NCI-H345 treated with DMSO at 0.1 percent for 48 hours (cell line): ENCODE measurements at regions not wholly inside any gene's neighbourhood (a gene's known extent, or its start where the extent isn't known, plus 50 kb on each side); places are given as distances from the start of the nearest gene placed in this dataset.

ENCODE experiments used
- DNase-seq: peaks from one replicate; lab custom pipeline; 2025; ENCODE audit not compliant: unreplicated experiment; lab: John Stamatoyannopoulos, UW

DNA sequence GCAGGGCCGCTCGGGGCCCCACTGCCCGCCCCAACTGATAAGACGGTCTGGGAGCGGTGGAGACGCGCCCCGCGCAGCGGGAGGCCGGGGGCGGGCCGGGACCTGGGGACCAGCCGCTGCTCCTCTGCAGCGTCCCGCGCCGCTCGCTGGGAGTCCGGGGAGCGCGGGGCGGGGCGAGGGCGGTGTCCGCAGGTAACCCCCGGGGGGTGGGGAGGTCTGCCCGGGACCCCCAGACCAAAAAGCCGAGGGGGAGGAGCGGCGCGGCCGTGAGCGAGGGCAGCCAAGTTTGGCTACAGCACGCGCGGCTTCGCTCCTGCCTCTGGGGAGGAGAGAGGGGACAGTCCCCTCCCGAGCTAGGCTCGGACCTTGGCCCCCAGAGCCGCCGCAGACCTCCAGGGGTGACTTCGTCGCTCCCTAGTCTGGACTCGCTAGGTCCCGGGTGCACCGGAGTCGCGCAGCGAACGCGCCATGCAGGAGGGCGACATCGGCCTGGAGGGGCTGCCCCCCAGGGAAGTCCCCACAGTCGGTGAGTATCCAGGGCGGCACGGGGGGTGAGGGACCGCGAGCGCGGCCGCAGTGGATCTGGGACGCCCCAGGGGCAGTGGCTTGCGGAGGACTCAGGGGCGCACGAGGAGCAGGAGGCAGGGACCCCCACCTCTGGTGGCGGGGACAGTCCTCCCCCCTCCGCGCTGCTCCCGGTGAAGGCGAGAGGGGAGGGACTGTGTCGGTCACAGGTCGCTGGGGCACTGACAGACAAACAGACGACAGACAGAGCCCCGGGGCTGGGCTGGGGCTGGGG is 92.3 kb upstream of the ANO1 start:
- no peak for DNase-seq

DNA sequence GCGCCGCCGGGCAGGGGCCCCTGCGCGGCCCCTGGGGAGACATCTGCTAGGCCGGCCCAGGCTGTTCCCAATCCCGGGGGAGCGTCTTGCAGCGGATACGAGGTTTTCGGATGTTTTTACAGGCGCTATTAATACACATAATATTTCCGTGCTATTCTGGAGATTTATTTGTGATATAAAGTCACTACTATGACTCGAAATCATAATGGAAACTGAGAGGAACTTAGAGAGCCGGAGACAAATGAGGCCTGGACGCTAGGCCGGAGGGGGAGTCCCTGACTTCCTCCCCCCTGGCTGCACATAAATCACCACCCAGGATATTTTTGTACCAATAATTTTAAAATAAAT is 91.7 kb upstream of the ANO1 start:
- DNase-seq, result no peak

DNA sequence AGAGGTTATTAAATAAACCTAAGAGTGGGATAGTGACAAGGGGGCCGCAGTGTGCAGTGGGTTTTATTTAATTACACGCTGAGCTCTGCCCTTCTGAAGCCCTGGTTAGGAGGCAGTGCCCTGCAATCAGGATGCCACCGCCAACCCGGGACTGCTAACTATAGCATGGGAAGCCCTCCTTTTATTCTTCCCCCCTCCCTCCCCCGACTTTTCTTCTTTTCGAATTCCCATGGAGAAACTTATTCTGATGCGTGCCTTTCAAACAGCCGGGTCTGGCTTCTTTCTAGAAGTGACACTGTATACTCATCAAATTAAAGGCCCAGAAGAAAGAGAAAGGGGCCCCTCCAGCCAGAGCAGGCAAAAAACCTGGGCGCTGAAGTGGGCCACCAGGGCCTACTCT is 91.3 kb upstream of the ANO1 start:
- no peak for DNase-seq

DNA sequence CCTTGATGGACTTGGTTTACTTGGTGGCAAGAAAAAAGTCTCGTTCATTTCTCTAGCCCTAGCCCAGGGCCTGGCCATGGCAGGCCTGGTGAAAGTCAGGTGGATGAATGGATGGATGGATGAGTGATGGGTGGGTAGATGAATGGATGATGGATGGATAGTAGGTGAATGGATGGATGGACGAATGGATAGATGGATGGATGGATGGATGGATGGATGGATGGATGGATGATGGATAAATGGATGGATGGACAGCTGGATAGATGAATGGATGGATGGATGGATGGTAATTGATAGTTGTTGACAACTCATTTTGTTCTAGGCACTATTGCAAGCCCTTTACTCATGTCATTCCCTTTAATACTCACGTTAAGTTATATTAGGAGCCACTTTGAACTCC is 86.1 kb upstream of the ANO1 start:
- no peak for DNase-seq

DNA sequence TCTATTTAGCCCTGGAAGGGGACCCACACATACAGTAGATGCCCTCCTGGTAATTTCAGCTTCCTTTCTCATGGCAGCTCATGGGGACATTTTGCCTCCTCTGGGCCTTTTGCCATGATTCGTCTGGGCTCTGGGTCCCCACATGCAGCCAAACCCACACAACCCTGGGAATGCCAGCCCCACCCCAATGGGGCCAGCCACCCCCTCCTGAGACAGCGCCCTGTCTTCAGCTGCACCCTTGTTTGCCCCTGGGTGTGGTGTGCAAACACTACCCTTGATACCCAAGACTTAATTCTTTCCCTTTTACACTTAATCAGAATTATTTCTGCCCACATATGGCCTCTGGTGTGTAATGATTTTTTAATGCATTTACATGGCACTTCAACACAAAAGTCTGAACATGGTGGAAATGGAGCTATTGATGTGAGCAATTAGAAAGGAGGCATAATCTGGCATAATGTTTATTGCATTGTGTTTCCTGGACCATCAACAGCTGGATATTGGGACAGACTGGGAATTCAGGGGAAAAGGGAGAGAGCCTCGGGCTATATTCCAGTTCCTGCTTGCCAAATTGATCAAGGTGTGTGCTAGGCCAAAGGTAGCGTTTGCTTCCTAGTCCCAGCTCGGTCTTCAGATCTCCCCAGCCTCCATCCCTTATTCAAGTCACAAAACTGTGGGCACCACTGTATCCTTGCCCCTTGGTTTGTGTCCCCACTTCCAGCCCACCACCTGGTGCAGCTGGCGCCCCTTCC is 85.0 kb upstream of the ANO1 start:
- DNase-seq, result no peak

DNA sequence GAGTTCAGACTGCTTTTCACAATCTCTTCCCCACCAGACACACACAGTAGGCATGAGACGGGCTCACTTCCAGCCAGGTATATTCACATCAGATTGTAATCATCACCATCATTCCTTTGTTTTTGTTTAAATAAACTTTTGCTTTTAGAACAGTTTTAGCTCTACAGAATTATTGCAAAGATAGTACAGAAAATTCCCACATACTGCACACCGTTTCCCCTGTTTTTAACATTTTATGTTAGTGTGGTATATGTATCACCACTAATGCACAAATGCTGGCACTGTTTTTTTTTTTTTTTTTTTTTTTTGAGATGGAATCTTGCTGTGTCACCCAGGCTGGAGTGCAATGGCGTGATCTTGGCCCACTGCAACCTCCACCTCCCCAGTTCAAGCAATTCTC is 83.3 kb upstream of the ANO1 start:
- DNase-seq, result no peak

DNA sequence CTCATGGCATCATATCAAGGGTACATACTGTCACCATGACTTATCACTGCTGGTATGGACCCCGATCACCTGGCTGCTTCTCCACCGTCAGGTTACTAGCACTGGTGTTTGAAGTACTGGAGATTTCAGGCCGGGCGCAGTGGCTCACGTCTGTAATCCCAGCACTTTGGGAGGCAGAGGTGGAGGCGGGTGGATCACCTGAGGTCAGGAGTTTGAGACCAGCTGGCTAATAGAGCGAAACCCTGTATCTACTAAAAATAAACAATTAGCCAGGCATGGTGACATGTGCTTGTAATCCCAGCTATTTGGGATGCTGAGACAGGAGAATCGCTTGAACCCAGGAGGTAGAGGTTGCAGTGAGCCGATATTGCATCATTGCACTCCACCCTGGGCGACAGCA is 82.4 kb upstream of the ANO1 start:
- DNase-seq, result no peak

DNA sequence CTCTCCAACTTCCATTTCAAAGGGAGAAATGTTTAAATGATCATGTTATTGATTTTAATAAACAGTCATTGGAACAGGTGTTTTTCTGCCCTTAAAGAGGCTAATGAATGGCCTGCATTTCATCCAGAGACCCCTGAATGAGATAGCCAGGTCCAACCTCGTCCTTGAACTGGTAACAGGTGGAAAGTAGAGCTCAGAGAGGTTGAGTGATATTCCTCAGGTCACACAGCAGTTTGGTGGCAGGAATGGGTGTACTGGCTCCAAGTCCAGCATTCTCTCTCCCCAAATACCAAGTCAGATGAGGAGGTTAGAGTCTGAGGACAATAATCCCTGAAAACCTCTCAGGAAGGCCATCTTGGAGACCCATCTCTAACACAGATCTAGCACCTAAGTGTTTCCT is 81.7 kb upstream of the ANO1 start:
- no peak for DNase-seq

DNA sequence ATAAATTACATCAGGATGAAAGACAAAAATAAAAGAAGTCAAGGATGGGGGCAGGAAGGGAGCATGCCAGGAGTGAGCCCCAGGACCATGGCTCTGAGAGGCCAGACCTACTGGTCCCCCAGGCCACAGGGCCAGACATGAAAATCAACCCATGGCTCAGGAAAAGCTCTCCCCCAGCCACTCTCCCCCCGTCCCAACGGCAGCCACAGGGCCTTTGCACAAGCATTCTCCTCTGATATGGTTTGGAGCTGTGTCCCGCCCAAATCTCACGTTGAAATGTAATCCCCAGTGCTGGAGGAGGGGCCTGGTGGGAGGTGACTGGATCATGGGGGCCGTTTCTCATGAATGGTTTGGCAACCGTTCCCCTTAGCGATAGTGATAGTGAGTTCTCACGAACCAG is 80.8 kb upstream of the ANO1 start:
- no peak for DNase-seq

DNA sequence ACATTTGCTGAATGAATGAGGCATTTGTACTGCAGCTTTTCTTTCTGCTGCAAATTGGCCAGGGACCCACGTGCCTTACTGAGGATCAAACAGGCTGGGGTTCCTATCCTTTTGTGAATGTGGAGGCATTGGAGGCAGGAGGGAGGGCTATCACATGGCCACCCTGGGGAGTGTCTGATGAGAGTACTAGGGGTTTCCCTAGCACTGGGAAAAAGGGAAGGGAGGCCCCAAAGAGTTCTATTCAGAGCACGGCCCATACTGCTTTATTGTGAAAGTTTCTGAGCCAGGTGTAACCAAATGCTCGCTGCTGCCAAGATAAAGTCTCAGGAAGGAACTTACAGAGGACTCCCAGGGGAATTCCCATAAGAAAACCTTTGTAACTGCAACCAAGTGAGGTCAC is 78.4 kb upstream of the ANO1 start:
- DNase-seq, result no peak

DNA sequence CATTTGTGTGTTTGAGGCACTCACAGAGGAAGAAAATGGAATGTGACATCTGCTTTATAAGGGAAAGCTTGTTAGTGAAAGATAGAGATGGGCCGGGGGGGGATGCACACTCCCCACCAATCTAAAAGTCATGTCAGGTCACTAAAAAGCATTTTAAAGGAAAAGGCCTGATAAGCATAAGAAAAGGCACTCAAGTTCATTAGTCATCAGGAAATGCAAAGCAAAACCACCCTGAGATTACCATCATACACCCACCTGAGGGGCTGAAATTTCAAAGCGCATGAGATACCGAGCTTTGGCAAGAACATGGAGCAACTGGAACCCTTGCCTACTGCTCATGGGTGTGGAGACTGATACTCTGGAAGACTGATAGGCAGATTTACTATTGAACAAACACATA is 77.9 kb upstream of the ANO1 start:
- DNase-seq, result no peak

DNA sequence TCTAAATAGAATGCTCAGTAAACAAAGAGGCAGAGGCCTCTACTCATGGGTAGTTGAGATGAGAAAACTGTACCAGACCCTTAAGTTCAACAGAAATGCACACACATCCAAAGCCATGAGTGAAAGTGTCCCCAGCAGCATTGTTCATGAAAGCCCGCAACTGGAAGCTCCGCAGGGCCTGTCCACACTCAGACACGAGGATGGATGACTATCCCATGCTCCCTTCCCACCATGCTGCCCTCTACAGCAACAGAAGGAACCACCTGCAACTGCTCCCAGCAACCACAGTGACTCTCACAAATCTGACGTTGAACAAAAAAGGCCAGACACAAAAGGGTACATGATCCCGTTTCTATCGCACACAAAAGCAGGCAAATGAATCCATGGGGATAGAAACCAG is 76.9 kb upstream of the ANO1 start:
- peak; percentile 40 for DNase-seq

DNA sequence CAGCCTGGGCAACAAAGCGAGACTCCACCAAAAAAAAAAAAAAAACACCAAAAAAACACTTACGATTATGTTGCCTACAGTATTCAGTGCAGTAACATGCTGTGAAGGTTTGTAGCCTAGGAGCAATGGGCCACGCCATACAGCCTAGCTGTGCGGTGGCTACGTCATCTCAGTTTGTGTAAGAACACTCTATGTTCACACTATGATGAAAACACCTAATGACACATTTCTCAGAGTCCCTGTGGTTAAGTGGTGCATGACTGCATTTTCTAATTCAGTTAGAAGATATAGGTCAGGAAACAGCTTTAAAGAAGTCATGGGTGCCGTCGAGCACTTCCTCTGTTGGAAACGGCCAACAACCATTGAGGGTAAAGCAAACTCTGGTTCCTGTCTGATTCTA is 75.7 kb upstream of the ANO1 start:
- no peak for DNase-seq

DNA sequence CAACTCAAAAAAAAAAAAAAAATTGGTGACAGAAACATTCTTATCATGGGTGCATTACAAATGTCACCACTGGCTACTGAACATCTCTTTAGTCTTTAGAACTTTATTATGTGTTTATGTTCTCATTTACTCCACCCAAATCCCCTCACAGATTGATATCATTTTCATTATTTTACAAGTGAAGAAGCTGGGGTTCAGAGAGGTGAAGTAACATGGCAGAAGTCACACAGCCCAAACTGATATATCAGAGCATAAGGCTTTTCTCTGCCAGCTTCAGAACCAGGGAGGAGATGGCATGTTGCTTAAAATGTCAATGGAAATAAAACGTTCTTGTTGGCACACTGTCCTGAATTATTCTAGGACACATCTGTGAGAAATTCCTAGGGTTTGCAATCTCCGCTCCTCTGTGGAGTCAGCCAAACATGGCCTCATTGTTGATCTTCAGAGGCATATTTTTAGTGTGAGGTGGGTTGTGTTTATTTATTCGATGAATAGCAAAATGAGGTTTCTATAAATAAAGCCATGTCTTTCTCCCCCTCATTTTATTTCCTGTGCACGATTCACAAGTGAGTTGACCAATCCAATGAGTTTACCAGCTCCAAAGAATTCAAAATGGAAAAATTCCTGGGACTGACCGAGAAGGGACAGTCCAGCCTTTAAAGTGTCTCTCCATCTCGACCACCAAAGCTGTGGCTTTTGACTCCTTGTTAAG is 72.9 kb upstream of the ANO1 start:
- DNase-seq, result no peak

DNA sequence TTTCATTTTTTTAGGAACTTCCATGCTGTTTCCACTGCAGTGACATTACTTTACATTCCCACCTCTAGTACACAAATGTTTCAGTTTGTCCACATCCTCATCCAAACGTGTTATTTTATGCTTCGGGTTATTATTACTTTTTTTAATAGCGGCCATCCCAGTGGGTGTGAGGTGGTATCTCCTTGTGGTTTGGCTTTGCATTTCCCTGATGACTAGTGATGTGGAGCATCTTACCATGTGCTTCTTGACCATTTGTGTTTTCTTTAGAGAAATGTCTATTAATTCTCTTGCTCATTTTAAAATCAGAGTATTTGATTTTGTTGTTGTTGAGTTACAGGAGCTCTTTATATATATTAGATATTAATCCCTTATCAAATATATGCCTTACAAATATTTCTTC is 70.3 kb upstream of the ANO1 start:
- no peak for DNase-seq

DNA sequence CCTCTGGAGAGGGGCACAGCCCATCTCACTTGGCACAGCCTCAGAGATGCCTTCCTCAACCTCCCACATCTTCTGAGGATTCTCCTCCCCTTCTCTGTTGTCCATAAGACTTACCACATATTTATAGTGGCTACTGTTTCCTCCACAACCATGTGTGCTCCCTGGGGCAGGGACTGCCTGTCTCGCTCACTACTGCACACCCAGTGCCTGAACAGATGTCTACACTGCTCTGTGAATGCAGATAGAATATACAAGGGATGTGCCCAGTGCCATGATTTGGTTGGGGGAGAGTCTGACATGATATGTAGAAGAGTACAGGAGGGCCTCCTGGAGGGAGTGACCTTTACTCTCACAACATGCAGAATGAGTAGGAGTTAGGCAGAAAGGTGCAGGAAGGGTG is 67.3 kb upstream of the ANO1 start:
- DNase-seq, result no peak

DNA sequence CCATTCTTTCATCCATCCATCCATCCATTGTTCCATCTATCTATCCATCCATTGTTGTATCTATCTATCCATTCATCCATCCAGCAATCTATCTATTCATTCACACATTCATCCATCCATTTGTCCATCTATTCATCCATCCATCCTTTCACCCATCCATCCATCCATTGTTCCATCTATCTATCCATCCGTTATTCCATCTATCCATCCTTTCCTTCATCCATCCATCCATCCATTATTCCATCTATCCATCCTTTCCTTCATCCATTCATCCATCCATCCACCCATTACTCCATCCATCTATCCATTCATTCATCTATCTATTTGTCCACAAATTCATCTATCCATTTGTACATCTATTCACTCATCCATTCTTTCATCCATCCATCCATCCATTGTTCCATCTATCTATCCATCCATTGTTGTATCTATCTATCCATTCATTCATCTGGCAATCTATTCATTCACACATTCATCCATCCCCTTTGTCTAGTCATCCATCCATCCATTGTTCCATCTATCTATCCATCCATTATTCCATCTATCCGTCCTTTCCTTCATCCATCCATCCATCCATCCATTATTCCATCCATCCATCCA is 65.9 kb upstream of the ANO1 start:
- no peak for DNase-seq

DNA sequence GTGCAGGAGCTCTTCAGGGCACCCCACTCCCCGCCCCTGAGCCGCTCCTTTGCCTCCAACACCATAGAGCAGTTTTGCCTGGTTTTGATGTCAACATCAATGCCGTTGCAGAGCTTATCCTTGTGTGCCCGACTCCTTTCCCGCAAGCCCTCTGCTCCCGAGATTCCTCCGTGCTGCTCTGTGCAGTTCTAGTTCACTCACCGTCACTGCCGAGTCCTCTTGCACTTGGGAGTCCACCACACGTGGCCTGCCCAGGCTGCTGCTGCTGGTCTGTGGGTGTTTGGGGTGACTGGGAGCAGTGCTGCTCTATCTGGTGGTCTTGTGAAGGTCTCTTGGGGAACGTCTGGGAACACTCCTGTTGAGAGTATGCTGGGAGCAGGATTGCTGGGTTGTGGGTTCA is 63.8 kb upstream of the ANO1 start:
- no peak for DNase-seq

DNA sequence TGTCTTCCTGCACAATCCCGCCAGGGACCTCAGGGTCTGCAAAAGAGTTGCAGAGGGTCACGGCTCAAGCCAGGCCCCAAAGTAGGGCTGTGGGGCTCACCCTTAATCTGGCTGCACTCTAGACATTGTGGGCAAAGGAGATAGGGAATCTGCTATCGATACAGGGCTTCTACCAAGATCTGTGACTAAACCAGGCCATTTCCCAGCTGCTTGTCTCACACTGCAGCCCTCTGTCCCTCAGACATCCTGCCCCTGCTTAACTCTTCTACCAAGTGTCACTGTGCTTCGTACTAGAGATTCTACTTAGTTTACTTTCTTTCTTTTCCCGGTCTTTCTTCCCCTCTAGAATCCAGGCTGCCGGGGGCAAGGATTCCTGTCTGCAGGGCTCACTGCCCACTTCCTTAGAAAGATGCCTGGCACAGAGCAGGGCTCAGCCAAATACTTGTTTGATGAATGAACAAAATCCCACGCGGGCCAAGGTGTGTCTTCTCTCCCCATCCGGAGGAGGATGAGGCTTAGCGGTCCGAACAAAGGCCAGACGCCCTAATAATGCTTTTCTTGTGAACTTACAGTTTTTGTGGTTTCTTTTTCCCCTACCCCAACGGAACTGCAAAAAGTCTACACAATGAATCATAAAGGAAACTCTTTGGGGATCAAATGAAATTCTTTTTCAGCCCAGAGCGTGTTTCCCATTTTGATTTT is 61.3 kb upstream of the ANO1 start:
- no peak for DNase-seq

DNA sequence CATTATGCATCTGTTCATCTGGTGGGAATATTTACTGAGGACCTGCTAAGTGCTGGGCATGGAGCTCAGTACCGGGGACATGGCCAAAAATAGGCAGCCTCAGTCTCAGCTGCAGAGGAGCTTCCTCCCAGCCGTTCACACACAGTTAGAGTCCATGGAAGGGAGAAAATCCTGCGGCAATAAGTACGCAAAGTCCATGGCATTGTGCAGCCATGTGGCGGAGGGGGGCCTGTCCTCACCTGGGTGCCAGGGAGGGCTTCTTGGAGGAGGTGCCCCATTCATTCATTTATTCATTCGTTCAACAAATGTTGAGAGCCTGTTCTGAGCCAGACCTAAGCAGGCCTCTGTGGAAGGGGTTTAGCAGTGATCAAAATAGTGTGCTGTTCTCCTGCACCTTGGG is 59.3 kb upstream of the ANO1 start:
- DNase-seq, result no peak

DNA sequence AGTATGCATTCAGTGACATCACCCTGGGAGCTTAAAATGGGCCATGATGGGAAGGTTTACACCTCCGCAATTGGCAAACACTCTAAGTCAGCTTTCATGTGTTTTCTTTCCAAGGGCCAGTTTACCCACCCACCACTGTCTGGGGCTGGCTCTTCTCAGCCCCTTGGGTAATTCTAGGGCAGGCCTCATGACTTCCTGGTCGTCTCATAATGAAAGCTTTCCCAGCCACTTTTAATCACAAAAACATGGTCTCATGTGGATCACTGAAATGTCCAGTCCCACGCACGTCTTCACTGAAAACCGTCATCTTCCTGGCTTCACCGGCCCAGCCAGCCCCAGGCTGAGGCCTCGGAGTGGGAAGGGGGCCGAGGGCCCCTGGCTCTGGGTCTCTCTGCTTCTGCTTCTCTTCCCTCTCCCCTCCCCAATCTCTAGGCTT is 58.5 kb upstream of the ANO1 start:
- no peak for DNase-seq
